ENCODE measurements at regions not wholly inside any gene's neighbourhood (a gene's known extent, or its start where the extent isn't known, plus 50 kb on each side); places are given as distances from the start of the nearest gene placed in this dataset.

DNA sequence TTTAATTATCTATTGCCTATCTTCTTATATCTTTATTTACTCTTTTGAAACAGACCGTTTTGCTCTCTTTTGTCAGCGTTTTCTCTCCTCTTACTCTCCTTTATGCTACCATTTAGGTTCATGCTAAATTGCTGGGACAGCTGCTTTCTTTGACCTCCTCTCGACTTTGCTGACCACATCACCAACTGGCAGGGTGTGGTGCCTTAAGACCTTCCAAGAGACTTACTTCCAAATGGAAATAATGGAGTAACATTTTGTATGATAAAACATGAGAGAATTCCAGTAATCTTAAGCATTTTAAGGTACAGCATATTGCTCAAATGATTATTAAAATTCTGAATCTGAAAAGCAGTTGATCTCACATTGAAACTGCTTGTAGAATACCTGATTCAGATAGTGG, 71.5 kb upstream of the MEF2C start:
- TF ChIP-seq EZH2phosphoT487 (conservative IDR thresholded peaks at IDR 0.05; ENCODE audit: low read length), result no peak
- TF ChIP-seq, protein P1, sequence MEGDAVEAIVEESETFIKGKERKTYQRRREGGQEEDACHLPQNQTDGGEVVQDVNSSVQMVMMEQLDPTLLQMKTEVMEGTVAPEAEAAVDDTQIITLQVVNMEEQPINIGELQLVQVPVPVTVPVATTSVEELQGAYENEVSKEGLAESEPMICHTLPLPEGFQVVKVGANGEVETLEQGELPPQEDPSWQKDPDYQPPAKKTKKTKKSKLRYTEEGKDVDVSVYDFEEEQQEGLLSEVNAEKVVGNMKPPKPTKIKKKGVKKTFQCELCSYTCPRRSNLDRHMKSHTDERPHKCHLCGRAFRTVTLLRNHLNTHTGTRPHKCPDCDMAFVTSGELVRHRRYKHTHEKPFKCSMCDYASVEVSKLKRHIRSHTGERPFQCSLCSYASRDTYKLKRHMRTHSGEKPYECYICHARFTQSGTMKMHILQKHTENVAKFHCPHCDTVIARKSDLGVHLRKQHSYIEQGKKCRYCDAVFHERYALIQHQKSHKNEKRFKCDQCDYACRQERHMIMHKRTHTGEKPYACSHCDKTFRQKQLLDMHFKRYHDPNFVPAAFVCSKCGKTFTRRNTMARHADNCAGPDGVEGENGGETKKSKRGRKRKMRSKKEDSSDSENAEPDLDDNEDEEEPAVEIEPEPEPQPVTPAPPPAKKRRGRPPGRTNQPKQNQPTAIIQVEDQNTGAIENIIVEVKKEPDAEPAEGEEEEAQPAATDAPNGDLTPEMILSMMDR (IDR thresholded peaks at IDR 0.05; ENCODE audit: insufficient read depth, low read length, poor library complexity, severe bottlenecking), result no peak
- no peak overlapping the region for H3K4me2 ChIP-seq (ENCODE audit: low read depth, low read length, poor library complexity, severe bottlenecking)
- H3F3A ChIP-seq (ENCODE audit: insufficient read depth), result no peaks in the 10 kb centered on the region
- H3K27ac ChIP-seq (ENCODE audit: low read depth, low read length), result no peak overlapping the region
- H3K79me2 ChIP-seq (ENCODE audit: insufficient read depth, low read length), result no peaks in the 10 kb centered on the region
- no peak overlapping the region for H2AFZ ChIP-seq (ENCODE audit: low read depth, low read length, severe bottlenecking)
- no peaks in the 10 kb centered on the region for H3K9me3 ChIP-seq (ENCODE audit: insufficient read depth, low read length)
- no peaks in the 10 kb centered on the region for H4K20me1 ChIP-seq (ENCODE audit: low read depth, low read length)
- H3K4me3 ChIP-seq (ENCODE audit: insufficient read depth, low read length, poor library complexity, severe bottlenecking), result no peak overlapping the region
- H3K36me3 ChIP-seq (ENCODE audit: low read length), result no peaks in the 10 kb centered on the region
- no peak overlapping the region for H3K9ac ChIP-seq (ENCODE audit: low read length)
- H3K9me2 ChIP-seq (replicated peaks; ENCODE audit: insufficient read depth, low read length), result no peaks in the 10 kb centered on the region
- H3K27me3 ChIP-seq (ENCODE audit: low read length), result no peaks in the 10 kb centered on the region

DNA sequence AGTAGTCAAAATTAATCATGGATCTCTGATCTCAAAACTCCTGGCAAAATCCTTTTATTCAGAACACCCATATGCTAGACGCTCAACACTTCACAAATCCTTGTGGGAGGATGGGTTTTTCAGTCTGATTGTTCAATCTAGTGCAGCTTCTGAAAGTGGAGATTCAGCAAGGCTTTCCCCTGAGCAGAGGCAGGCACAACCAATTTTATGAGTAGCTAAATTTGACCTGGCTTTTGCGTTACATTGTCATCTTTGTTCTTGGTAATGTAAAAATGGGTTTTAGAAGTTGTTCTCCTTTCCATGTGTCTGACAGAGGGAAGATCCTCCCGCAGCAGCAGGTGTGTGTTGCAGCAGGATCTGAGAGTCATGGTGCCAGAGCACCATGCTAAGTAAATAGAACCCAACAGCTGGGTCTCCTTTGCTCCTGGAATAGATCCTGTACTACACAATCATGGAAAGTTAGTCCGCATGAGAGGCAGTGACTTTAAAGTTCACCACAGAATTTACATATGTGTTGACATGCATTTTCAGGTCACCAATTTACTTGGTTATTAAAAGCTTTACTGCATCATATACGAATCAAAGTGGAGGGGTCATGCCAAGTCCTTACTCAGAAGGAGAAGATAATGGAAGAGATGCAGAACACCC, 70.1 kb upstream of the MEF2C start:
- Histone ChIP-seq H3K9me2 (replicated peaks; ENCODE audit: insufficient read depth, low read length) (no peaks in the 10 kb centered on the region), H3K9ac (ENCODE audit: low read length) (no peak overlapping the region), H3K36me3 (ENCODE audit: low read length) (no peaks in the 10 kb centered on the region), H3K4me3 (ENCODE audit: insufficient read depth, low read length, poor library complexity, severe bottlenecking) (no peak overlapping the region), H3K4me2 (ENCODE audit: low read depth, low read length, poor library complexity, severe bottlenecking) (no peak overlapping the region), H3K27ac (ENCODE audit: low read depth, low read length) (no peak overlapping the region), H3K79me2 (ENCODE audit: insufficient read depth, low read length) (no peaks in the 10 kb centered on the region), H2AFZ (ENCODE audit: low read depth, low read length, severe bottlenecking) (no peak overlapping the region), H3F3A (ENCODE audit: insufficient read depth) (no peaks in the 10 kb centered on the region), H3K9me3 (ENCODE audit: insufficient read depth, low read length) (no peaks in the 10 kb centered on the region), H4K20me1 (ENCODE audit: low read depth, low read length) (no peaks in the 10 kb centered on the region), H3K27me3 (ENCODE audit: low read length) (no peaks in the 10 kb centered on the region)
- no peak for TF ChIP-seq EZH2phosphoT487 (conservative IDR thresholded peaks at IDR 0.05; ENCODE audit: low read length)
- TF ChIP-seq, protein P1 (IDR thresholded peaks at IDR 0.05; ENCODE audit: insufficient read depth, low read length, poor library complexity, severe bottlenecking), result no peak

DNA sequence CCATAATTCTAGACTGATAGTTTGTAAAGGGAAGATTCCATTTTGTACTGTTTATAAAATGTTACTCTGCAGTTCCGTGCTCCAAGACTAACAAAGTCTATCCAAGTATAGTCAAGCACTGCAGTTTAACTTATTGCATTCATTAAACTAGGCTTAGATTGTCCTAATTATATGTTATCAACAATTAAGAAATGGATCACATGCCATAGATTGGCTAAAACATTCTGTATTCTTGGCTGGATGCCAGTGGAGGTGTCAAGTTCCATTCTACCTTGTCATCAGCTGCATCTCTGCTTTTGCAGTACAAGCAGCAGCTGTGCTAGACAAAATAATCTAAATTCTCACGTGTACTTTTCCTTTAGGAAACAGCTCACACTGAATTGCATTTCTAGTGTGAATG, 69.4 kb upstream of the MEF2C start:
- Histone ChIP-seq H3K36me3 (ENCODE audit: low read length) (no peaks in the 10 kb centered on the region), H3K9ac (ENCODE audit: low read length) (no peak overlapping the region), H3K9me3 (ENCODE audit: insufficient read depth, low read length) (no peaks in the 10 kb centered on the region), H3F3A (ENCODE audit: insufficient read depth) (no peaks in the 10 kb centered on the region), H3K4me2 (ENCODE audit: low read depth, low read length, poor library complexity, severe bottlenecking) (no peak overlapping the region), H3K27ac (ENCODE audit: low read depth, low read length) (no peak overlapping the region), H3K4me3 (ENCODE audit: insufficient read depth, low read length, poor library complexity, severe bottlenecking) (no peak overlapping the region), H3K27me3 (ENCODE audit: low read length) (no peaks in the 10 kb centered on the region), H4K20me1 (ENCODE audit: low read depth, low read length) (no peaks in the 10 kb centered on the region), H3K9me2 (replicated peaks; ENCODE audit: insufficient read depth, low read length) (no peaks in the 10 kb centered on the region), H3K79me2 (ENCODE audit: insufficient read depth, low read length) (no peaks in the 10 kb centered on the region), H2AFZ (ENCODE audit: low read depth, low read length, severe bottlenecking) (no peak overlapping the region)
- TF ChIP-seq, protein P1 (IDR thresholded peaks at IDR 0.05; ENCODE audit: insufficient read depth, low read length, poor library complexity, severe bottlenecking), result no peak
- TF ChIP-seq EZH2phosphoT487 (conservative IDR thresholded peaks at IDR 0.05; ENCODE audit: low read length), result no peak

Measured in SU-DHL-6 (cell line).